GM18502 (cell line): ENCODE measurements at regions not wholly inside any gene's neighbourhood (a gene's known extent, or its start where the extent isn't known, plus 50 kb on each side); places are given as distances from the start of the nearest gene placed in this dataset.

ENCODE experiments used
- ATAC-seq: cut with Tn5 transposase; IDR thresholded peaks from one replicate; pipeline ENCODE4 v1.9.1; 2021; ENCODE audit warnings: mild to moderate bottlenecking; ENCODE audit not compliant: unreplicated experiment, poor library complexity

DNA sequence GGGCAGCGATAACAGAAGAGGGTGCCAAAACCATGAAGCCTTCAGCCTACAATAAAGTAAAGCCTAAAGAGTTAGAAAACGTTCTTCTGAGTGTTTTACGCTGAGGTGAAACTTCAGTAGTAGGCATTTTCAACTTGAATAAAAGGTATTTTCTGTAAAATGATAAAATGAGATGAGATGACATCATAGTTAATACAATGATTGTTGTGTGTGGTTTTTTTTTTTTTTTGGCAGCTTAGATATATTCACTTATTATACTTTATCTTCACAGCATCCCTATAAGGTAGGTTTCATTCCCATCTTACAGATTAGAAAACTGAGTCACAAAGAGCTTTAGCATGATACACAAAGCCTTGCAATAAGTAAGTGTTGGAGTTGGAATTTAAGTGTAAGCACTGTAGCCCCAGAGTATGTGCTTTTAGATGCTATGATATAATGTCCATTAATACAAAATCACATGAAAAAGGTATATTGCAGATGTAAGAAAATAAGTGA lies 291.9 kb upstream of the GRM7 start:
- no peak for ATAC-seq

DNA sequence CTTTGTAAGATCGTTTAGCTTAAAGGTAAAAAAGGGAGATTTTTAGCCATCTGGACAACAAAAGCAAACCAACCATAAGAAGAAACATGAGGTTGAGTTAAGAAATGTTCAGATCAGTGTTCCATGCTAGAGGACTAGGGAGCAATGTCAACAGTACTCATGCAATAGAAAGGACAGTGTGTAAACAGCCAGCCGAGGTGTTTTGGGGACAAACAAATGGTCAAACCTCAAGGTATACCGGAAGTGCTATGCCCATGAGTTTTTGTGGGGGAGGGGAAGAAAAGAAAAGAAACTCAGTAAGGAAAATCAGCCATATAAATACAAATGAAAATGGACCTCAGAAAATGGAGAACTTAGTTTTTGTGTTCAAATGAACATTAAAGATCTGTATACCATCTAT lies 289.5 kb upstream of the GRM7 start:
- no peak for ATAC-seq

DNA sequence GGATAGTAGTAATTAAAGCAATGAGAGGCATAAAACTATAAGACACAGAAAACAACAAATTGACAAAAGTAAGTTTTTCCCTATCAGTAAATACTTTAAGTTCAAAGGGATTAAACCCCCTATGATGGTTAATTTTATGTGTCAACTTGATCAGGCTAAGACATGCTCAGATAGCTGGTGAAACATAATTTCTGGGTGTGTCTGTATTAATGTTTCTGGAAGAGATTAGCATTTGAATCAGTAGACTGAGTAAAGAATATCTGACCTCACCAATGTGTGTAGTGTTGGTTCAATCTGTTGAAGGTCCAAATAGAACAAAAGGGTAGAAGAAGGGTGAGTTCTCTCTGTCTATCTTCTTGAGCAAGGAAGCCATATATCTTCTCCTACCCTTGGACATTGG lies 283.3 kb upstream of the GRM7 start:
- no peak for ATAC-seq

DNA sequence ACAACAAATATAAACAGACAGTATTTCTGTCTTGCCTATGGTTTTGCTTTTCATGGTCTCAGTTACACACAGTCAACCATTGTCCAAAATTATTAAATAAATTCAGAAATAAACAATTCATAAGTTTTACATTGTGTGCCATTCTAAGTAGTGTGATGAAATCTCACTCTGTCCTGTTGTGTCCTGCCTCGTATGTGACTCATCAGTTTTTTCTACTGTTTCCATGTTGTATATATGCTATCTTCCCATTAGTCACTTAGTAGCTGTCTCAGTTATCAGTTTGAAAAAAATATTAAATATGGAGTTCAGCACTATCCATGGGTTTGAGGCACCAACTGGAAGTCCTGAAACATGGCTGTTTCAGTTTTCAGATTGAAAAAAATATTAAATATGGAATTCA lies 282.4 kb upstream of the GRM7 start:
- ATAC-seq, result no peak

DNA sequence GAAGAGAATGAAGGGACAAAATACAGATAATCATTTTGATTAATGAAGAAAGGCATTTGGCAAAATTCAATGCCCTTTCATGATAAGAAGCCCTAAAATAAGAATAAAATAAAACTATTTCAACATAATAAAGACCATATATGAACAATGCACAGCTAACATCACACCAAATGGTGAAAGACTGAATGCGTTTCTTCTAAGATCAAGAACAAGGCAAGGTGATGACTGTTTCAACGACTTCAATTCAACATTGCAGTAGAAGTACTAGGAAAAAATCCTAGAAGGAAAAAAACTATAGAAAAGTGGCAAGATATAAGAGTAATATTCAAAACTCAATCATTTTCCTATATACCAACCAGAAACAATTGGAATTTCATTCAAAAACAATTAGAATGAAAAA lies 280.1 kb upstream of the GRM7 start:
- no peak for ATAC-seq

DNA sequence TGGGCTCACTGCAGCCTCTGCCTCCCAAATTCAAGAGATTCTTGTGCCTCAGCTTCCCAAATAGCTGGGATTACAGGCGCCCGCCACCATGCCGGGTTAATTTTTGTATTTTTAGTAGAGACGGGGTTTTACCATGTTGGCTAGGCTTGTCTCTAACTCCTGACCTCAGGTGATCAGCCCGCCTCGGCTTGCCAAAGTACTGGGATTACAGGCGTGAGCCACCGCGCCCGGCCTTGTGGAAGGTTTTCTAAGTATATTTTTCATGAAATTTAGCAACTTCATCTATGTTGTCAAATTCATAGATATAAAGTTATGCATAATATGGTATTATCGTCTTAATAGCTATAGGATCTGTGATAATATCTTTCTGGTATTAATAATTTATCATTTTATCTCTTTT lies 275.6 kb upstream of the GRM7 start:
- ATAC-seq, result no peak

DNA sequence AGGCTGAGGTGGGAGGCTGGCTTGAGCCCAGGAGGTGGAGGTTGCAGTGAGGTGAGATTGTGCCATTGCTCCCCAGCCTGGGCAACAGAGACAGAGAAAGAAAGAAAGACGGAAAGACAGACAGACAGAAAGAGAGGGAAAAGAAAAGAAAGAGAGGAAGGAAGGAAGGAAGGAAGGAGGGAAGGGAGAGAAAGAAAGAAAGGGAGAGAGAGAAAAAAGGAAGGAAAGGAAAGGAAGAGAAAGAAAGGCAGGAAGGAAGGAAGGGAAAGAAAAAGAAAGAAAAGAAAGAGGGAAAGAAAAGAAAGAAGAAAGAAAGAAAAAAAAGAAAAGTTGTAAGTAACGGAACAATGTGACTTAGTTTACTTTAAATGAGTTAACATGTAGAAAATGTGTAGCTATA lies 260.7 kb upstream of the GRM7 start:
- no peak for ATAC-seq

DNA sequence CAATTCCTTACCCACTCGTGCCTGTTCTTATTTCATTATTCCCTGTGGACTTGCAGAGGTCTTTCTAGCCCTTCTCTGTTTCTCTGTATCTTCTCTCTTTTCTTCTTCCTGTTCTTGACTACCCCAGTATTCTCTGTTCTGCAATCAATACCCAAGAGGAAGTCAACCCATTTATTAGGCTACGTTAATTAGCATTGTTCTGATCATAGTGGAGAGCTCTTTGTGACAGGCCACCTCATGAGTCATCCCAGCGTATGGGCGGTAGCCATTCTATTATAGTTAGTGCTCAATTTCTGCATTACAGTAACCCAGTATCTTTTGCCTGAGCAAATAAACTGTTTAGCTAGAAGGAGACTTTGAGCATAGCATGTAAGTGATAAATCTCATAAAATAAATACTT lies 259.5 kb upstream of the GRM7 start:
- ATAC-seq, result no peak

DNA sequence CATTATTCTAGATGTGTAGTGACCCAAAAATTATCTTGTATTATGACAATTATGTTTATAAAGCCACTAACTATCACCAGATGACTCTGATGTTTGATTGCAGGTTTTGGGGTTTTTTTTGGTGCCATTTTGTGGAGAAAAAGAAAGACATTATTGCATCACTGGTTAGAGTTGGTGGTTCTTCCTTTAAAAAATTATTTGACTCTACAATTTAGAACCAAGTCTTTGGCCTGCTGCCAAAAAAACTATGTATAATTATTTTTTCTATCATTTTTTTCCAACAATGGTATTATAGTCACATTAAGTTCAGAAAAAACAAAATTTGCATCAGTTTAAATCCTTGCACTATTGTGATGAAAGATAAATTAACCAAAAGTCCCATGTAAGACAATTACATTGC lies 258.6 kb upstream of the GRM7 start:
- ATAC-seq, result no peak

DNA sequence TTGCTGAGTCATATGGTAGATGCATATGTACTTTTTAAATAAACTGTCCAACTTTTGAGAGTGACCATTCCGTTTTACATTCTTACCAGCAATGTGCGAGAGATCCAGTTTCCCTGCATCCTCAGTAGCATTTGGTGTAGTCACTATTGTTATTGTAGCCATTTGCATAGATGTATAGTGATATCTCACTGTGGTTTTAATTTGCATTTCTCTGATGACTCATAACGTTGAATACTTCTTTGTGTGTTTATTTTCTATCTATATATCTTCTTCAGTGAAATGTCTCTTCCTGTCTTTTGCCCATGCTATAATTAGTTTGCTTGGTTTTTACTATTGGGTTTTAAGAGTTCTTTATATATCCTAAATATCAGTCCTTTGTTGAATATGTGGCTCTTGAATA lies 255.7 kb upstream of the GRM7 start:
- no peak for ATAC-seq

DNA sequence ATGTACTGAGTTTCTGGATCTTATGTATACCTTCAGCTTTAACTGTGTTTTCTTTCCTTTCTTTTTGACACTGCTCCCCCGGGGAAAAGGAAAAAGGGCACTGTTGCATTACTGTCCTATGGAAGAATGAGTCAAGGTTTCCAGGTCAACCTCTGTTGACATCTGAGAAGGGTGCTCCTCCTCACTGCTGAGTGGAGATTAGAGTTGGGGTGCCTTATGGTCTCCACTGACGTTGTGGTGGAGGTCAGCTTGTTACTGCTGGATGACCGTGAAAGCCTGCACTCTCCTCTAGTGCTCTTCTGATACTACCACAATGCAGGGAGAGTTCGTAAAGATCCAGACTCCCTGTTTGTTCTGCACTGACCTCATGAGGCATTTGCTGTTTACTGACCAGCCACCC lies 252.1 kb upstream of the GRM7 start:
- ATAC-seq, result no peak

DNA sequence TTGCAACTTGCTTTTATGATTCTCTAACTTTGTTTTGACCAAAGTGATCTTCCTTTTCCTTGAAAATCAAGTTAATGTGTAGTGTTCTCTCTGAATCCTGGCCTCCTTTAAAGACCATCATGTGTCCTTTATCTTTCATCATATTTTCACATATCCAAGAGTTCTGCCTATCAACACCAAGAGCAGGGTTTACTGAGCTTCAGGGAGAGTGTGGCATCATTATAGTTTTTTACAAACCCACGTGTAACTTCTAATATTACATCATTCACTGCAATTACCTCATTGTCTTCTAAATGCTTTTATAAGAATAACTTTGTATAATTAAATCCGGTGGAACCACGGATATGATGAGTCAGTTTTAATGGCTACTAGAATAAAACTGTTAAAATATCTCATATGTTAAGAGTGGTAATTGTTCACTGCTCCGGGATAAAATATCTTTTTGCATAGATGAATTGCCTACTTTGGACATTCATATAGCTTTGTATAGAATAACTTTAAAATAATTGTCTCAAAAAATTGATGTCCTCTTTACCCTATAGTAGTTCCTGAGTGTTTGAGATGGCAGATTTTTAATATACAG lies 248.8 kb upstream of the GRM7 start:
- no peak for ATAC-seq

DNA sequence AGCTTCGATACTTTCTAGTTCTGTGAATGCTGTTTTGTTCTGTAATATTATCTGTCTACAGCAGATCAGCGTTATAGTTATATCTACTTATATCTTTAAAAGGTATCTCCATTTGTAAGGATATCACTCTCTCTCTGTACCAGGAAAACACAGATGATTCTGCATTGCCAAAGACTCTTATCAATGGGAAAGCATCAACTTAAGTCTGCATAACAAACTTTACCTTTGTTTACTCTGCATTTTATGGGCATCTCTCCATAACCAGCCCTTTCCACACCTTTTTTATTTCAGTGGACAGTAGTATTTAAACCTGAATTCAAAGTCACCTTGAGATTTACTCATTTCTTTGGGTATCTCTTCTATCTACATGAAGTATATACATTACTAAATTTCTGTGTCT lies 238.7 kb upstream of the GRM7 start:
- ATAC-seq, result no peak

DNA sequence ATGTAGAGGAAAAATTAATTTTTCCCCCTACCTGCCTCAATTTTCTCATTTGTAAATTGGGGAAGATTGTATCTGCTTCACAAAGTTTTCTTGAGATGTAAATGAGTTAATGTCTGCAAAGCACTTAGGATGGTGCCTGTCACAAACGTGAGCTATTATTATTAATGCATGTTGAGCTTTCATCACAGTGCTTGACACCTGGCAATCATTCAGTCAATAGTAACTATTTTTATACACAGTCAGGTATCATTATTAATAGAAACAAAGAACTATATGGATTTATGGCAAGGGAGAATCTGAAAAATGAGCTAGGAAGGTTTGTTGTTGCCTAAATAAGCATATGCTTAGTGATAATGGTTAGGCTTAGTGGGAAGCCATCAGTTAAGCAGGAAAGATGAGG lies 238.2 kb upstream of the GRM7 start:
- ATAC-seq, result no peak

DNA sequence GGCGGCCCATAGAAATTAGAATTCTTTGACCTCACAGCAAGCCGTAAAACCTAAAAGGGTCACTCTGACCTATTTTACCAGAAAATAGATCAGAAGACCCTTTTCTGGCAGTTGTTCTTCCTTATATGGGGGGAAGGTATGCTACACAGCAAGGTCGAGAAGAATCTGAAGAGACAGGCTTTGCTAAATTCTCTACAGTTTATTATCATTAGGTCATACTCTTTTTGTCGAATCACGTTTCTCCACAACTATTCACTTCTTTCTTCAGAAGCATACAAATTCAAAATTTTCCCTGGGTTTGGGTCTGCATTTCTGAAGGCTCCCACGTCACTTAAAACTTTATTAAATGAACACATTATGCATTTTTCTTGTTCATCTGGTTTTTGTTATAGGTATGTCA lies 229.5 kb upstream of the GRM7 start:
- ATAC-seq, result no peak

DNA sequence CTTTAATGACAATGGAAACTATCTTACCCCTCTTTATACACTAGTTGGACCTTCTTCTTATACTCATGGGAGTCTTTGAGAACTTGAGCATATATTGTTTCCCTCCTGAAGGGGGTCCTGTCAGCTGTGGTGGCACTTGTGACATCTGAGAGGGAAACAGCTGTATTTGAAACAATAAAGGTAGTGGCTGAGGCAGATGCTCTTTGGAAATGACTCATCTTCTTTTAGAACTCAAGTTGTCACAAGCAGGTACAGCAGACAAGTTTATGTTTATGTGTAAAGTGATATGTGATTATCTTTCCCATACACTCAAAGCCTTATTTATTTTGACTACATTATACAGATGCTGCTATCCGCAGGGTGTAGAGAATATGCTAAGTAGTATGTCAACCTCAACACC lies 220.0 kb upstream of the GRM7 start:
- ATAC-seq, result peak; percentile 50

DNA sequence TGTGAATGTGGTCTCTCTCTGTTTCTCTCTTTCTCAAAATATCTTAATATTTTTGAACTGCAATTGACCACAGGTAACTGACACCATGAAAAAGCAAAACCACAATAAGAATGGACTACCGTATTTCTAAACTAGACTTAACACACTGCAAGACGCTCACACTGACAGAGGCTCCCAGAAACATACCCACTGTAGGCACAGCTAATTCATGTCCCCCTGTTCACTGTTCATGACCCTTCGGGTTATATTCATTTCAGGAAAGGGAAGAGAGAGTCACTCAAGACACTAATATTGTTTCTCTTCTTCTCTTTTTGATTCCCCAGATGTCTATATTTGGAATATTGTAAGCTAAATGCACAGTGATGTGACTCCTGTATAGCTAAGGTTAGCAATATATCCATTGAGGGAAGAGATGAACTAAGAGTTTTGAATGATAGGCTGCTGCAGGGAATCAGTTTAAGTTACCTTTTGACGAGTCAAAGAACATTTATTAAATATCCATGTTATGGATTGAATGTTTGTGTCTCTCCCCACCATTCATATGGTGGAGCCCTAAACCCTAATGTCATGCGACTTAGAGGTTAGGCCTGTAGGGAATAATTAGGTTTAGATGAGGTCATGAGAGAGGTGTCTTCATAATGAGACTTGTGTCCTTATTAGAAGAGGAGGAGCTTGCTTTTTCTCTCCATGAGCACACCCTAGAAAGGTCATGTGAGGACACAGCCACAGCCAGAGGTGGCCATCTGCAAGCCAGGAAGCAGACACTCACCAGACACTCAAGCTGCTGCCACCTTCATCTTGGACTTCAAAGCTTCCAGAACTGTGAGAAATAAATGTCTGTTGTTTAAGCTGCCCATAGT lies 216.6 kb upstream of the GRM7 start:
- ATAC-seq, result no peak

DNA sequence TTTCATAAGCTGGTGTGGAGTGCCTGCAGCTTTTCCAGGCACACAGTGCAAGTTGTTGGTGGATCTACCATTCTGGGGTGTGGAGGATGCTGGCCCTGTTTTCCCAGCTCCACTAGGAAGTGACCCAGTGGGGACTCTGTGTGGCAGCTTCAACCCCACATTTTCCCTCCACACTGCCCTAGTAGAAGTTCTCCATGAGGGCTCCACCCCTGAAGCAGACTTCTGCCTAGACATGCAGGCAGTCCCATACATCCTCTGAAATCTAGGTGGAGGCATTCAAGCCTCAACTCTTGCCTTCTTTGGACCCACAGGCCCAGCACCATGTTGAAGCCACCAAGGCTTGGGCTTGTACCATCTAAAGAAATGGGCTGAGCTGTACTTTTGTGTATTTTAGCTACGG lies 206.2 kb upstream of the GRM7 start:
- ATAC-seq, result no peak

DNA sequence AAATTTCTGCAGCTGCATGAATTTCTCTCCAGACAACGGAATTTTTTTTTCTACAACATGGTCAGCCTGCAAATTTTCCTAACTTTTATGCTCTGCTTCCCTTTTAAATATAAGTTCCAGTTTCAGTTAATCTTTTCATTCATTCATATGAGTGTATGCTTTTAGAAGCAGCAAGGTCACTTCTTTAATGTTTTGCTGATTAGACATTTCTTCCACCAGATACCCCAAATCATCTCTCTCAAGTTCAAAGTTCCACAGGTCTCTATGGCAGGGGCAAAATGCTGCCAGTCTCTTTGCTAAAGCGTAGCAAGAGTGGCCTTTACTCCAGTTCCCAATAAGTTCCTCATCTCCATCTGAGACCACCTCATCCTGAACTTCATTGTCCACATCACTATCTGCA lies 205.6 kb upstream of the GRM7 start:
- ATAC-seq, result no peak

DNA sequence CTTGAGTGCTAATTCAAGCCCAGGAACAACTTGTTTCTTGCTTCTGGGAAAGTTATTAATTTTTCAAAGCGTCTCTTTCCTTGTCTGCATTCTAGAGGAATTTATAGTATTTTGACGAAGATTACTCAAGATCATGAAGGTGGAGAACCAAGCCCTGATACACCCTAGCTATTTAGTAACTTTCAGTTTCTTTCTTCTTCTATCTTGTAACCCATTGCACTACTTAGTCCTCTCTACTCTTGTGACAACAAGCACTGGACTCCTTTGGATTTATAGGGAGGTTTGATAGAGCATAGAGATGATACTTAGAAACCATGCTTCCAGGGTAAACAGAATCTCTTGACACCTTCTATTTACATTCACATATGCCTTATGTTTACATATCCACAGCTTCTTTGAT lies 203.3 kb upstream of the GRM7 start:
- no peak for ATAC-seq

DNA sequence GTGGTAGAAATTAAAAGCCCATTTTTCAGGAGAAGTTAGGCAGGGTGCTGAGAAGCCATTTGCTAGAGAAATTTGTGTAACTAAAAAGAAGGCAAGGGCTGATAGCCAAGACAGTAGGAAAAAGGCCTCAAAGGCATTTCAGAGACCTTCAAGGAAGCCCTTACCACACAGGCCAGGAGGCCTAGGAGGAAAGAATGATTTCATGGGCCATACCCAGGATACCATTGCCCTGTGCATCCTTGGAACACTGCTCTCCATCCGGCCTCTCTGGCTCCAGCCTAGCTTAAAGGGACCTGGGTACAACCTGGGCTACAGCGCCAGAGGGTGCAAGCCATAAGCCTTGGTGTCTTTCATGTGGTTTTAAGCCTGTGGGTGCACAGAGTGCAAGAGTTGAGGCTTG lies 193.6 kb upstream of the GRM7 start:
- ATAC-seq, result no peak

DNA sequence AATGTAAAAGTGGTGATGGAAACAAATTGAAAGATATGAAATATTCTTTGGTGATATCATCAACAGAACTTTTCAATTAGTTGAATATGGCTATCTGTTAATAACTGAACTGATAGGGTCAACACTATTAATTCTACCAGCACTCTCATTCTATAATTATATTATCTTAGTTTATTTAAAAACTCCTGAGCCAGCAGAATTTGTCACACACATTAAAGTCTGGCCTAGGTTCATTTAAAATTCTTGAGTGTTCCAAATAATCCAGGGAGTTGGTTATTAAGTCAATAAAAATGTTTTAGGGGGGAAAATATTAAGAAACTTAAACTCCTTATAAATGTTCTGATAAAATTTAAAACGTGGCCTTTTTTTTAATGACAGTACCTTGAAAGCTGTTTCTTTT lies 189.6 kb upstream of the GRM7 start:
- ATAC-seq, result no peak
